HepG2 (cell line): ENCODE measurements at regions not wholly inside any gene's neighbourhood (a gene's known extent, or its start where the extent isn't known, plus 50 kb on each side); places are given as distances from the start of the nearest gene placed in this dataset.
A peak's percentile ranks its signal among the peaks of the same experiment; 100 is the strongest.
"Not testable (repeated sequence)": the region's sequence is repeated elsewhere in the genome, so short reads cannot be mapped to it uniquely, and the experiment has no call there.

Experiments
- ATAC-seq: fragments of 200-7000 bp; cut with Tn5 transposase; 3 replicates; pipeline ENCODE4 v1.9.1; 2020; ENCODE audit warnings: mild to moderate bottlenecking, moderate library complexity
- BruUV-seq: library from RNA; stranded (reverse); fragments of 400-500 nt; replicated peaks from 2 replicates; lab custom pipeline; 2021; lab: Mats Ljungman, UMichigan
- CTCF ChIA-PET: fragments of 300-600 bp; formaldehyde crosslinking; extraction: SDS; loops from one replicate; lab custom pipeline; 2021; ENCODE audit warnings: low total read pairs, inconsistent platforms, low intra/inter-chr PET ratio; lab: Yijun Ruan, JAX
- POLR2A ChIA-PET: fragments of 350-600 bp; sonication (Branson Sonifier 250); formaldehyde crosslinking; loops from one replicate; lab custom pipeline; 2020; ENCODE audit warnings: antibody characterized with exemption, inconsistent platforms; lab: Yijun Ruan, JAX
- DNase-seq: peaks from one replicate; pipeline ENCODE4 v3.0.0-alpha.2; 2015; ENCODE audit warnings: low spot score
- FAIRE-seq: peaks from 3 replicates; lab custom pipeline; 2011; peaks lifted over from hg19 to GRCh38; lab: Jason Lieb, UNC
- H2AFZ ChIP-seq: one replicate; pipeline ENCODE4 v1.6.1; 2011; ENCODE audit warnings: low read length, inconsistent platforms
- H3K27ac ChIP-seq: fragments of 300-600 bp; 3 replicates; pipeline ENCODE4 v1.8.0; 2011; ENCODE audit warnings: mixed run types, mild to moderate bottlenecking, mixed read lengths, low read length, inconsistent platforms; ENCODE audit not compliant: insufficient read depth; ENCODE audit errors: extremely low read length
- H3K27me3 ChIP-seq, 2 experiments: fragments of 200-600 bp in 1 of 2; 2 replicates in 1 of 2; 3 replicates in 1 of 2; pipeline versions ENCODE4 v1.6.0 to v1.8.0; 2011; ENCODE audit warnings: low read length in 2 of 2, mild to moderate bottlenecking in 2 of 2, moderate library complexity in 2 of 2, inconsistent platforms in 1 of 2; ENCODE audit not compliant: insufficient read depth in 2 of 2, control insufficient read depth in 1 of 2
- H3K36me3 ChIP-seq, 2 experiments: fragments of 200-600 bp in 1 of 2; replicated peaks in 1 of 2; 2 replicates in 1 of 2; 3 replicates in 1 of 2; pipeline versions ENCODE4 v1.5.1 to v1.8.0; 2011; ENCODE audit warnings: low read length in 2 of 2, inconsistent platforms in 1 of 2; ENCODE audit not compliant: insufficient read depth in 2 of 2, control insufficient read depth in 1 of 2
- H3K4me1 ChIP-seq: 2 replicates; pipeline ENCODE4 v1.5.1; 2012; ENCODE audit warnings: low read length, inconsistent platforms; ENCODE audit not compliant: insufficient read depth
- H3K4me2 ChIP-seq: 2 replicates; pipeline ENCODE4 v1.6.0; 2011; ENCODE audit warnings: low read depth, low read length, inconsistent platforms
- H3K4me3 ChIP-seq, 3 experiments: fragments of 200-600 bp in 1 of 3; sonication (generic), shearing (Covaris generic) in 1 of 3; replicated peaks in 1 of 3; 2 replicates each; pipeline ENCODE4 v1.5.1; 2011 to 2016; ENCODE audit warnings: low read length in 3 of 3, inconsistent platforms in 2 of 3, low read depth in 2 of 3, mild to moderate bottlenecking in 2 of 3, control low read depth in 1 of 3, mixed read lengths in 1 of 3; ENCODE audit not compliant: insufficient read depth in 1 of 3
- H3K79me2 ChIP-seq: one replicate; pipeline ENCODE4 v1.6.1; 2011; ENCODE audit warnings: low read length, inconsistent platforms; ENCODE audit not compliant: insufficient read depth
- H3K9ac ChIP-seq: 2 replicates; pipeline ENCODE4 v1.6.0; 2011; ENCODE audit warnings: mild to moderate bottlenecking, low read depth, low read length, inconsistent platforms; ENCODE audit not compliant: insufficient read depth
- H3K9me3 ChIP-seq: 2 replicates; pipeline ENCODE4 v1.5.1; 2012; ENCODE audit warnings: mild to moderate bottlenecking, low read length
- H4K20me1 ChIP-seq: 2 replicates; pipeline ENCODE4 v1.6.0; 2011; ENCODE audit warnings: inconsistent platforms, mild to moderate bottlenecking, low read length, moderate library complexity; ENCODE audit not compliant: insufficient read depth
- GMEB1 ChIP-seq: sonication (generic); formaldehyde crosslinking; IDR thresholded peaks from 2 replicates; pipeline ENCODE4 v1.5.1; 2020; ENCODE audit warnings: missing genetic modification reagents, mild to moderate bottlenecking, borderline replicate concordance
- MAFF ChIP-seq: IDR thresholded peaks from 2 replicates; pipeline ENCODE4 v1.6.1; 2011; ENCODE audit warnings: low read depth, low read length, improper control_type of control experiment
- MAFK ChIP-seq, 2 experiments: IDR thresholded peaks in 1 of 2; conservative IDR thresholded peaks in 1 of 2; 2 replicates each; pipeline ENCODE4 v1.6.1; 2011; ENCODE audit warnings: improper control_type of control experiment in 2 of 2, low read length in 2 of 2
- PBX3 ChIP-seq: sonication (generic); formaldehyde crosslinking; IDR thresholded peaks from 2 replicates; pipeline ENCODE4 v1.8.1; 2023; ENCODE audit warnings: missing genetic modification reagents, inconsistent platforms, borderline replicate concordance
- ZNF841 ChIP-seq: sonication (generic); formaldehyde crosslinking; IDR thresholded peaks from 2 replicates; pipeline ENCODE4 v1.8.1; 2023; ENCODE audit warnings: missing genetic modification reagents, borderline replicate concordance
- WGBS: methylation state at CpG from one replicate; pipeline ENCODE4 v1.1.6; 2017; ENCODE audit warnings: low lambda C conversion rate; 5-methylcytosine and 5-hydroxymethylcytosine counted together
- in situ Hi-C: cut with HindIII; loops from 2 replicates; pipeline ENCODE4 v1.10.0; 2017; ENCODE audit warnings: low pct_unique_long_range_greater_than_20kb; ENCODE audit not compliant: extremely low pct_ligation_motif_present
- intact Hi-C: fragments of 100-400 bp; cut with micrococcal nuclease; formaldehyde crosslinking; loops from one replicate; pipeline ENCODE4 v1.10.0; 2022; ENCODE audit not compliant: unreplicated experiment

- Histone ChIP-seq H3K79me2 (no peaks in the 10 kb centered on the region), H2AFZ (no peak overlapping the region), H3K9ac (no peak overlapping the region), H3K27me3 (peaks cover 0 to 2% of the 10 kb centered on the region in 2 experiments; a peak in 2 of 5 replicates), H3K4me1 (no peaks in the 10 kb centered on the region), H4K20me1 (no peaks in the 10 kb centered on the region), H3K36me3 (no peaks in the 10 kb centered on the region), H3K27ac (no peak overlapping the region), H3K4me3 (no peak overlapping the region), H3K4me2 (no peak overlapping the region), H3K9me3 (no peaks in the 10 kb centered on the region)
- no peak for ATAC-seq
- POLR2A ChIA-PET, result no interaction called here
- in situ Hi-C loops (no loop called here), intact Hi-C loops (no loop called here)
- CTCF ChIA-PET, result no interaction called here
- DNase-seq, result no peak
- FAIRE-seq, result no peak
- WGBS, result 0% methylated on average over 1 of the region's 1 CpG
- TF ChIP-seq ZNF841 (CRISPR knock-in tag) (no peak), GMEB1 (no peak), MAFF (peak; percentile 99), MAFK (conservative IDR thresholded peaks at IDR 0.05 in 1 of 2, IDR thresholded peaks at IDR 0.05 in 1 of 2; ENCODE audit: low read length in 2 of 2) (peak; percentile 99 to 100)
- BruUV-seq, result no TSS peak
Observed at GRCh38 chr6:15936503-15936902, 192.4 kb upstream of the MYLIP start.

GRCh38 chr6:15935661-15936060 lies 193.2 kb upstream of the MYLIP start:
- peaks cover 0 to 2% of the 10 kb centered on the region in 2 experiments; a peak in 2 of 5 replicates for H3K27me3 ChIP-seq
- CTCF ChIA-PET, result no interaction called here
- H4K20me1 ChIP-seq, result no peaks in the 10 kb centered on the region
- FAIRE-seq (no peak), ATAC-seq (no peak), DNase-seq (no peak)
- POLR2A ChIA-PET, result no interaction called here
- no peak overlapping the region for H3K4me3 ChIP-seq
- H3K4me1 ChIP-seq, result no peaks in the 10 kb centered on the region
- WGBS, result 50% methylated on average over 1 of the region's 1 CpG
- H3K27ac ChIP-seq, result no peak overlapping the region
- in situ Hi-C loops, result no loop called here
- H2AFZ ChIP-seq, result no peak overlapping the region
- H3K36me3 ChIP-seq, result no peaks in the 10 kb centered on the region
- intact Hi-C loops, result no loop called here
- H3K9me3 ChIP-seq, result no peaks in the 10 kb centered on the region
- no peak overlapping the region for H3K9ac ChIP-seq
- TF ChIP-seq MAFF, result 0 out of 2 replicates have a peak, but pooled peaks have one; percentile 7
- TF ChIP-seq PBX3, result no peak
- peak in 1 of 2 experiments; percentile 58; a peak in 2 of 4 replicates for TF ChIP-seq MAFK (conservative IDR thresholded peaks at IDR 0.05 in 1 of 2, IDR thresholded peaks at IDR 0.05 in 1 of 2; ENCODE audit: low read length in 2 of 2)
- no peak overlapping the region for H3K4me2 ChIP-seq
- no TSS peak for BruUV-seq
- no peaks in the 10 kb centered on the region for H3K79me2 ChIP-seq

GRCh38 chr6:15931697-15932096 lies 197.2 kb upstream of the MYLIP start:
- DNase-seq, intact Hi-C loops, H3K79me2 ChIP-seq, in situ Hi-C loops, ATAC-seq, H3K9ac ChIP-seq, H3K27ac ChIP-seq, H3K36me3 ChIP-seq, H3K4me2 ChIP-seq, CTCF ChIA-PET, H3K9me3 ChIP-seq, H2AFZ ChIP-seq, H3K4me1 ChIP-seq, FAIRE-seq, H4K20me1 ChIP-seq, H3K4me3 ChIP-seq, BruUV-seq, POLR2A ChIA-PET, H3K27me3 ChIP-seq: not testable (repeated sequence)
- WGBS, result 33% methylated on average over 6 of the region's 6 CpGs
